PC-3 (cell line): ENCODE measurements at regions not wholly inside any gene's neighbourhood (a gene's known extent, or its start where the extent isn't known, plus 50 kb on each side); places are given as distances from the start of the nearest gene placed in this dataset.

ENCODE experiments used
- CTCF ChIP-seq: fragments of 300-600 bp; sonication (generic); conservative IDR thresholded peaks from 2 replicates; pipeline ENCODE4 v1.5.1; 2017; ENCODE audit warnings: antibody characterized with exemption, low read depth, mild to moderate bottlenecking, low read length
- EZH2 ChIP-seq: fragments of 300-600 bp; sonication (generic); IDR thresholded peaks from one replicate; pipeline ENCODE4 v1.6.1; 2017; ENCODE audit warnings: antibody characterized with exemption, mild to moderate bottlenecking, low read length; ENCODE audit not compliant: unreplicated experiment
- EZH2phosphoT487 ChIP-seq: fragments of 300-600 bp; sonication (generic); IDR thresholded peaks from 2 replicates; pipeline ENCODE4 v1.6.1; 2018; ENCODE audit warnings: mild to moderate bottlenecking, antibody characterized with exemption, low read length, borderline replicate concordance

GRCh38 chrX:40202456-40202855 is 104.7 kb upstream of the BCOR start:
- TF ChIP-seq CTCF (no peak), EZH2 (no peak), EZH2phosphoT487 (no peak)
